Caco-2 (cell line): ENCODE measurements at regions not wholly inside any gene's neighbourhood (a gene's known extent, or its start where the extent isn't known, plus 50 kb on each side); places are given as distances from the start of the nearest gene placed in this dataset.

Experiments
- BruUV-seq: library from RNA; stranded (reverse); fragments of 400-500 nt; replicated peaks from 2 replicates; lab custom pipeline; 2021; lab: Mats Ljungman, UMichigan
- CTCF ChIA-PET: fragments of 300-600 bp; sonication (Branson Sonifier 250); formaldehyde crosslinking; loops from one replicate; lab custom pipeline; 2022; ENCODE audit warnings: antibody characterized with exemption; lab: Charles Lee
- POLR2A ChIA-PET: fragments of 300-600 bp; sonication (Branson Sonifier 250); formaldehyde crosslinking; loops from one replicate; lab custom pipeline; 2022; ENCODE audit warnings: antibody characterized with exemption; lab: Charles Lee
- DNase-seq, 2 experiments: peaks; one replicate each; pipeline versions ENCODE4 v3.0.0 to v3.0.0-alpha.2; 2020 to 2022
- H3K27me3 ChIP-seq: replicated peaks from 2 replicates; pipeline ENCODE4 v1.6.0; 2011; ENCODE audit warnings: low read length; ENCODE audit not compliant: control insufficient read depth, insufficient read depth
- H3K36me3 ChIP-seq: 2 replicates; pipeline ENCODE4 v1.5.1; 2011; ENCODE audit warnings: low read length; ENCODE audit not compliant: control insufficient read depth, insufficient read depth
- H3K4me1 ChIP-seq: fragments of 250-450 bp; sonication (Bioruptor Pico); 2 replicates; pipeline ENCODE4 v1.5.1; 2020; ENCODE audit warnings: mild to moderate bottlenecking
- H3K4me3 ChIP-seq: 2 replicates; pipeline ENCODE4 v1.5.1; 2011; ENCODE audit warnings: low read depth, mild to moderate bottlenecking, control low read depth, low read length
- H3K9me3 ChIP-seq: fragments of 250-450 bp; sonication (Bioruptor Pico); 2 replicates; pipeline ENCODE4 v1.5.1; 2020; ENCODE audit warnings: mild to moderate bottlenecking, moderate library complexity
- H3K27ac Mint-ChIP-seq: one replicate; pipeline ENCODE4 v1.8.0; 2022; ENCODE audit warnings: mixed read lengths; ENCODE audit not compliant: unreplicated experiment
- H3K27me3 Mint-ChIP-seq: one replicate; pipeline ENCODE4 v1.8.0; 2022; ENCODE audit warnings: mixed read lengths; ENCODE audit not compliant: insufficient read depth, unreplicated experiment
- H3K36me3 Mint-ChIP-seq: one replicate; pipeline ENCODE4 v1.8.0; 2022; ENCODE audit warnings: mild to moderate bottlenecking, mixed read lengths; ENCODE audit not compliant: insufficient read depth, unreplicated experiment
- H3K4me1 Mint-ChIP-seq: one replicate; pipeline ENCODE4 v1.8.0; 2022; ENCODE audit warnings: low read depth, mixed read lengths; ENCODE audit not compliant: unreplicated experiment
- H3K4me3 Mint-ChIP-seq: one replicate; pipeline ENCODE4 v1.8.0; 2022; ENCODE audit warnings: mild to moderate bottlenecking, moderate library complexity, mixed read lengths; ENCODE audit not compliant: unreplicated experiment
- H3K9me3 Mint-ChIP-seq: one replicate; pipeline ENCODE4 v1.8.0; 2022; ENCODE audit warnings: mixed read lengths; ENCODE audit not compliant: unreplicated experiment
- CTCF ChIP-seq, 2 experiments: fragments of 200-600 bp in 1 of 2; IDR thresholded peaks; 1 replicate in 1 of 2; 2 replicates in 1 of 2; pipeline versions ENCODE4 v1.5.1 to v1.8.0; 2011 to 2022; ENCODE audit warnings: antibody characterized with exemption in 1 of 2, control low read depth in 1 of 2, inconsistent platforms in 1 of 2, low read depth in 1 of 2, low read length in 1 of 2, mild to moderate bottlenecking in 1 of 2, moderate library complexity in 1 of 2; ENCODE audit not compliant: insufficient read depth in 1 of 2, severe bottlenecking in 1 of 2, unreplicated experiment in 1 of 2
- intact Hi-C: fragments of 100-400 bp; cut with micrococcal nuclease; formaldehyde crosslinking; loops from one replicate; pipeline ENCODE4 v1.10.0; 2022; ENCODE audit not compliant: unreplicated experiment

GRCh38 chr1:99560207-99561040 is 85.5 kb upstream of the PALMD start:
- intact Hi-C loops: loop anchor here (10.0 kb wide), 1 partner anchor 124 kb away; no protein-coding TSS in a partner anchor
- Mint-ChIP-seq H3K9me3 (no peaks in the 10 kb centered on the region), H3K4me3 (no peak overlapping the region), H3K27me3 (no peaks in the 10 kb centered on the region), H3K4me1 (peaks cover 18% of the 10 kb centered on the region), H3K27ac (no peak overlapping the region), H3K36me3 (no peaks in the 10 kb centered on the region)
- no peak for TF ChIP-seq CTCF (IDR thresholded peaks at IDR 0.05; ENCODE audit: insufficient read depth in 1 of 2, low read depth in 1 of 2, low read length in 1 of 2, severe bottlenecking in 1 of 2, unreplicated experiment in 1 of 2)
- Histone ChIP-seq H3K9me3 (no peaks in the 10 kb centered on the region), H3K36me3 (no peaks in the 10 kb centered on the region), H3K27me3 (no peaks in the 10 kb centered on the region), H3K4me1 (0 out of 2 replicates have a peak, but pooled peaks cover 9% of the 10 kb centered on the region), H3K4me3 (no peak overlapping the region)
- no peak for DNase-seq
- BruUV-seq: no TSS peak
- POLR2A ChIA-PET: no interaction called here
- CTCF ChIA-PET: no interaction called here

- H3K9me3 ChIP-seq: no peaks in the 10 kb centered on the region
- Mint-ChIP-seq H3K4me1 (peaks cover 22% of the 10 kb centered on the region), H3K36me3 (no peaks in the 10 kb centered on the region), H3K9me3 (no peaks in the 10 kb centered on the region), H3K4me3 (no peak overlapping the region), H3K27ac (no peak overlapping the region), H3K27me3 (no peaks in the 10 kb centered on the region)
- no peaks in the 10 kb centered on the region for H3K27me3 ChIP-seq
- peaks cover 16% of the 10 kb centered on the region; the same call in 1 of the 2 replicates for H3K4me1 ChIP-seq
- ChIA-PET POLR2A (no interaction called here), CTCF (no interaction called here)
- H3K4me3 ChIP-seq: no peak overlapping the region
- H3K36me3 ChIP-seq: no peaks in the 10 kb centered on the region
- intact Hi-C loops: loop anchor here (10.0 kb wide), 1 partner anchor 123 kb away; no protein-coding TSS in a partner anchor
- DNase-seq: no peak
- no TSS peak for BruUV-seq
- no peak for TF ChIP-seq CTCF (IDR thresholded peaks at IDR 0.05; ENCODE audit: insufficient read depth in 1 of 2, low read depth in 1 of 2, low read length in 1 of 2, severe bottlenecking in 1 of 2, unreplicated experiment in 1 of 2)
Observed at GRCh38 chr1:99561952-99562351, 84.0 kb upstream of the PALMD start.

GRCh38 chr1:99565606-99566289 is 80.2 kb upstream of the PALMD start:
- no TSS peak for BruUV-seq
- Mint-ChIP-seq H3K36me3 (no peaks in the 10 kb centered on the region), H3K9me3 (no peaks in the 10 kb centered on the region), H3K4me3 (no peak overlapping the region), H3K27me3 (no peaks in the 10 kb centered on the region), H3K27ac (no peak overlapping the region), H3K4me1 (peaks cover 11% of the 10 kb centered on the region)
- POLR2A ChIA-PET: no interaction called here
- intact Hi-C loops: loop anchor here (10.0 kb wide), 1 partner anchor 119 kb away; no protein-coding TSS in a partner anchor
- H3K9me3 ChIP-seq: no peaks in the 10 kb centered on the region
- no peak overlapping the region for H3K4me3 ChIP-seq
- TF ChIP-seq CTCF (IDR thresholded peaks at IDR 0.05; ENCODE audit: insufficient read depth in 1 of 2, low read depth in 1 of 2, low read length in 1 of 2, severe bottlenecking in 1 of 2, unreplicated experiment in 1 of 2): no peak
- CTCF ChIA-PET: no interaction called here
- DNase-seq: no peak
- H3K36me3 ChIP-seq: no peaks in the 10 kb centered on the region
- H3K27me3 ChIP-seq: no peaks in the 10 kb centered on the region
- H3K4me1 ChIP-seq: peaks cover 13% of the 10 kb centered on the region; the same call in 1 of the 2 replicates
